NCI-H226 (cell line): ENCODE measurements at regions not wholly inside any gene's neighbourhood (a gene's known extent, or its start where the extent isn't known, plus 50 kb on each side); places are given as distances from the start of the nearest gene placed in this dataset.

ENCODE experiments used
- DNase-seq: peaks from one replicate; pipeline ENCODE4 v3.0.0-alpha.2; 2015

- DNase-seq: no peak
Measured at GRCh38 chr4:63020661-63021060, 1388.6 kb downstream of the TECRL start.

- no peak for DNase-seq
Measured at GRCh38 chr4:63017300-63017699, 1392.0 kb downstream of the TECRL start.

- DNase-seq: no peak
Measured at GRCh38 chr4:62970846-62971245, 1438.4 kb downstream of the TECRL start.

GRCh38 chr4:62960415-62960814, 1448.8 kb downstream of the TECRL start:
- no peak for DNase-seq

- DNase-seq: no peak
Measured at GRCh38 chr4:62953752-62954151, 1455.5 kb downstream of the TECRL start.

GRCh38 chr4:62952366-62952765, 1456.9 kb downstream of the TECRL start:
- DNase-seq: no peak

- no peak for DNase-seq
Measured at GRCh38 chr4:62948108-62948507, 1461.1 kb downstream of the TECRL start.

GRCh38 chr4:62940229-62940628, 1469.0 kb downstream of the TECRL start:
- no peak for DNase-seq

GRCh38 chr4:62930884-62931283, 1478.4 kb downstream of the TECRL start:
- DNase-seq: no peak

GRCh38 chr4:62928483-62928882, 1480.8 kb downstream of the TECRL start:
- no peak for DNase-seq

GRCh38 chr4:62927574-62927973, 1481.7 kb downstream of the TECRL start:
- DNase-seq: no peak

- DNase-seq: no peak
Measured at GRCh38 chr4:62923783-62924182, 1485.5 kb downstream of the TECRL start.

GRCh38 chr4:62917649-62918048, 1491.6 kb downstream of the TECRL start:
- DNase-seq: no peak

GRCh38 chr4:62914758-62915157, 1494.5 kb downstream of the TECRL start:
- no peak for DNase-seq

GRCh38 chr4:62913065-62913464, 1496.2 kb downstream of the TECRL start:
- no peak for DNase-seq

- no peak for DNase-seq
Measured at GRCh38 chr4:62912531-62912930, 1496.7 kb downstream of the TECRL start.

GRCh38 chr4:62909238-62909637, 1500.0 kb downstream of the TECRL start:
- no peak for DNase-seq

- DNase-seq: no peak
Measured at GRCh38 chr4:62901101-62901500, 1508.1 kb downstream of the TECRL start.

- no peak for DNase-seq
Measured at GRCh38 chr4:62899646-62900364, 1509.4 kb downstream of the TECRL start.

- no peak for DNase-seq
Measured at GRCh38 chr4:62898115-62898514, 1511.1 kb downstream of the TECRL start.

- DNase-seq: no peak
Measured at GRCh38 chr4:62896721-62897120, 1512.5 kb downstream of the TECRL start.

- DNase-seq: no peak
Measured at GRCh38 chr4:62881901-62882300, 1527.3 kb downstream of the TECRL start.

GRCh38 chr4:62881210-62881609, 1528.0 kb downstream of the TECRL start:
- no peak for DNase-seq

- no peak for DNase-seq
Measured at GRCh38 chr4:62872856-62873255, 1536.4 kb downstream of the TECRL start.

GRCh38 chr4:62871078-62871477, 1538.2 kb downstream of the TECRL start:
- DNase-seq: no peak
